ENCODE measurements at regions not wholly inside any gene's neighbourhood (a gene's known extent, or its start where the extent isn't known, plus 50 kb on each side); places are given as distances from the start of the nearest gene placed in this dataset.
A peak's percentile ranks its signal among the peaks of the same experiment; 100 is the strongest.

GRCh38 chr6:63371104-63371715, 51.4 kb upstream of the LGSN start:
- DNase-seq: no peak

GRCh38 chr6:63372951-63373533, 53.3 kb upstream of the LGSN start:
- no peak for DNase-seq

- no peak for DNase-seq
Observed at GRCh38 chr6:63389191-63389844, 69.5 kb upstream of the LGSN start.

- no peak for DNase-seq
Observed at GRCh38 chr6:63391203-63391970, 71.6 kb upstream of the LGSN start.

GRCh38 chr6:63392092-63392724, 72.4 kb upstream of the LGSN start:
- no peak for DNase-seq

- DNase-seq: no peak
Observed at GRCh38 chr6:63394656-63395308, 75.0 kb upstream of the LGSN start.

GRCh38 chr6:63395381-63395780, 75.6 kb upstream of the LGSN start:
- DNase-seq: no peak

- DNase-seq: no peak
Observed at GRCh38 chr6:63403725-63404124, 83.9 kb upstream of the LGSN start.

- DNase-seq: no peak
Observed at GRCh38 chr6:63410435-63411426, 90.9 kb upstream of the LGSN start.

- DNase-seq: no peak
Observed at GRCh38 chr6:63415286-63415685, 95.5 kb upstream of the LGSN start.

- DNase-seq: no peak
Observed at GRCh38 chr6:63418741-63419140, 99.0 kb upstream of the LGSN start.

- DNase-seq: no peak
Observed at GRCh38 chr6:63424636-63425035, 104.9 kb upstream of the LGSN start.

- DNase-seq: no peak
Observed at GRCh38 chr6:63425493-63425892, 105.7 kb upstream of the LGSN start.

- DNase-seq: no peak
Observed at GRCh38 chr6:63426844-63427243, 107.1 kb upstream of the LGSN start.

GRCh38 chr6:63427951-63428350, 108.2 kb upstream of the LGSN start:
- no peak for DNase-seq

GRCh38 chr6:63430985-63431519, 111.3 kb upstream of the LGSN start:
- DNase-seq: no peak

GRCh38 chr6:63434943-63435342, 115.2 kb upstream of the LGSN start:
- no peak for DNase-seq

- no peak for DNase-seq
Observed at GRCh38 chr6:63436356-63436755, 116.6 kb upstream of the LGSN start.

- no peak for DNase-seq
Observed at GRCh38 chr6:63437058-63437457, 117.3 kb upstream of the LGSN start.

- DNase-seq: peak; percentile 23
Observed at GRCh38 chr6:63440057-63440456, 120.3 kb upstream of the LGSN start.

GRCh38 chr6:63440594-63440993, 120.8 kb upstream of the LGSN start:
- DNase-seq: no peak
